ENCODE measurements at regions not wholly inside any gene's neighbourhood (a gene's known extent, or its start where the extent isn't known, plus 50 kb on each side); places are given as distances from the start of the nearest gene placed in this dataset.

GRCh38 chrX:69263251-69263820 lies 98.1 kb upstream of the PJA1 start:
- H3K27me3 ChIP-seq (ENCODE audit: control insufficient read depth in 3 of 3, insufficient read depth in 3 of 3, low read length in 2 of 3), result peaks cover 3 to 10% (median 10%) of the 10 kb centered on the region in 3 donors
- ATAC-seq (ENCODE audit: insufficient read depth, low FRiP score) (no peak), DNase-seq (no peak)
- H3K9ac ChIP-seq (ENCODE audit: insufficient read depth in 1 of 2, low read length in 2 of 2), result no peak overlapping the region
- no peak for TF ChIP-seq CTCF (IDR thresholded peaks at IDR 0.05; ENCODE audit: control extremely low read depth, extremely low read depth)
- H3K36me3 ChIP-seq (ENCODE audit: control insufficient read depth in 4 of 4, insufficient read depth in 4 of 4, low read length in 4 of 4), result no peaks in the 10 kb centered on the region
- peaks cover 0 to 12% (median 0%) of the 10 kb centered on the region in 5 donors for H3K4me1 ChIP-seq (ENCODE audit: control insufficient read depth in 5 of 5, insufficient read depth in 5 of 5, low read length in 5 of 5)
- H3K9me3 ChIP-seq (ENCODE audit: control insufficient read depth in 4 of 4, insufficient read depth in 3 of 4, low read length in 3 of 4), result peaks cover 0 to 7% (median 0%) of the 10 kb centered on the region in 4 donors
- WGBS, 2 donors, result 68 to 82% methylated on average over 3 of the region's 3 CpGs
- no peak overlapping the region for H3K27ac ChIP-seq (ENCODE audit: low read depth in 1 of 2, low read length in 1 of 2)
- H3K4me3 ChIP-seq, result no peak overlapping the region

GRCh38 chrX:69262036-69262936 lies 97.0 kb upstream of the PJA1 start:
- Histone ChIP-seq H3K27me3 (ENCODE audit: control insufficient read depth in 3 of 3, insufficient read depth in 3 of 3, low read length in 2 of 3) (peaks cover 3 to 11% (median 9%) of the 10 kb centered on the region in 3 donors), H3K36me3 (ENCODE audit: control insufficient read depth in 4 of 4, insufficient read depth in 4 of 4, low read length in 4 of 4) (no peaks in the 10 kb centered on the region), H3K9me3 (ENCODE audit: control insufficient read depth in 4 of 4, insufficient read depth in 3 of 4, low read length in 3 of 4) (peaks cover 0 to 7% (median 0%) of the 10 kb centered on the region in 4 donors), H3K9ac (ENCODE audit: insufficient read depth in 1 of 2, low read length in 2 of 2) (peak overlapping the region in 1 of 2 donors; percentile 15), H3K4me1 (ENCODE audit: control insufficient read depth in 5 of 5, insufficient read depth in 5 of 5, low read length in 5 of 5) (peaks cover 0 to 16% (median 0%) of the 10 kb centered on the region in 5 donors), H3K4me3 (no peak overlapping the region), H3K27ac (ENCODE audit: low read depth in 1 of 2, low read length in 1 of 2) (no peak overlapping the region)
- no peak for ATAC-seq (ENCODE audit: insufficient read depth, low FRiP score)
- peak; percentile 71 to 83 (median 73) for DNase-seq
- no peak for TF ChIP-seq CTCF (IDR thresholded peaks at IDR 0.05; ENCODE audit: control extremely low read depth, extremely low read depth)
- WGBS, 2 donors, result 62 to 76% methylated on average over 12 of the region's 12 CpGs

- no peak overlapping the region for H3K9ac ChIP-seq (ENCODE audit: insufficient read depth in 1 of 2, low read length in 2 of 2)
- DNase-seq, result no peak
- H3K27me3 ChIP-seq (ENCODE audit: control insufficient read depth in 3 of 3, insufficient read depth in 3 of 3, low read length in 2 of 3), result peaks cover 3 to 8% (median 5%) of the 10 kb centered on the region in 3 donors
- H3K4me1 ChIP-seq (ENCODE audit: control insufficient read depth in 5 of 5, insufficient read depth in 5 of 5, low read length in 5 of 5), result peaks cover 0 to 34% (median 0%) of the 10 kb centered on the region in 5 donors
- no peaks in the 10 kb centered on the region for H3K36me3 ChIP-seq (ENCODE audit: control insufficient read depth in 4 of 4, insufficient read depth in 4 of 4, low read length in 4 of 4)
- ATAC-seq (ENCODE audit: insufficient read depth, low FRiP score), result no peak
- peaks cover 0 to 5% (median 0%) of the 10 kb centered on the region in 4 donors for H3K9me3 ChIP-seq (ENCODE audit: control insufficient read depth in 4 of 4, insufficient read depth in 3 of 4, low read length in 3 of 4)
- no peak overlapping the region for H3K4me3 ChIP-seq
- no peak overlapping the region for H3K27ac ChIP-seq (ENCODE audit: low read depth in 1 of 2, low read length in 1 of 2)
- no peak for TF ChIP-seq CTCF (IDR thresholded peaks at IDR 0.05; ENCODE audit: control extremely low read depth, extremely low read depth)
- WGBS, 2 donors, result 72 to 94% methylated on average over 2 of the region's 2 CpGs
Observed at GRCh38 chrX:69260169-69260568, 94.9 kb upstream of the PJA1 start.

Data from lung (tissue), 11 donors.